OCI-LY3 (cell line): ENCODE measurements at regions not wholly inside any gene's neighbourhood (a gene's known extent, or its start where the extent isn't known, plus 50 kb on each side); places are given as distances from the start of the nearest gene placed in this dataset.

Experiments
- CTCF ChIP-seq: fragments of 200-600, 300-600 bp; sonication (generic); IDR thresholded peaks from 2 replicates; pipeline ENCODE4 v1.5.1; 2014; ENCODE audit warnings: antibody characterized with exemption, low read length, low read depth
- EZH2phosphoT487 ChIP-seq: fragments of 200-600 bp; shearing (Covaris generic); IDR thresholded peaks from 2 replicates; pipeline ENCODE4 v1.6.1; 2018; ENCODE audit warnings: antibody characterized with exemption, mixed run types, low read depth

- no peak for TF ChIP-seq CTCF
- no peak for TF ChIP-seq EZH2phosphoT487
Measured at GRCh38 chr4:57764856-57765255, 654.7 kb upstream of the IGFBP7 start.
